ENCODE measurements at regions not wholly inside any gene's neighbourhood (a gene's known extent, or its start where the extent isn't known, plus 50 kb on each side); places are given as distances from the start of the nearest gene placed in this dataset.

DNA sequence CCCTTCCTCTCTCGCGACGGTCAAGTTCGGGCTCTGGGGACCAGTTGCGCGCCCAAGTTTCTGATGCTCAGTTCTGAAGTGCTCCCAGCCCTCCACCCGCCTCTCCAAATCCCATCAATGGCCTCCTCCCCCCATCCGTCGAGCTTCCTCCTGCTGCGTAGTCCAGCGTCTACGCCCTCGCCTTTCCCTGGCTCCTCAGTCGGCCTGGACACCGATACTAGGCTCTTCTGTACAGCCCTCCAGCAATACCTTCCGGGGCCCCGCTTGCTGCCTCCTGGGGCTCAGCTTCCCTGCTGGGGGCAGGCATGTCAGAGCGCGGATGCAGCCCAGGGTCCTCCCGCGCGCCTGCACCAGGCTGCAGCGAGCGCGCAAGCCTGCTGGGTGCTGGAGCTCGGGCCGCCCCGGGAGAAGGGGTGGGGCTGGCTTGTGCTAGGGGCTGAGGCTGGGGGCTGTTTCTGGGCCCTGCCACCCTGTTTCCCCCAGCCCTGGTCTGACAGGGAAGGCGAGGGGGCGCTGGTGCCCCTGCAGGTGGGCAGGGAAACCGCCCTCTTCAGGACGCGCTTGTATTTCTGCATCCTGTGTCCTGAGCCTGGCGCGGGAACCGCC lies 353.3 kb upstream of the SUCLG2 start:
- Histone ChIP-seq H3K4me1 (ENCODE audit: control insufficient read depth, extremely low read depth, insufficient read depth, low read length) (no peaks in the 10 kb centered on the region), H3K79me2 (ENCODE audit: control insufficient read depth, insufficient read depth, low read length) (no peaks in the 10 kb centered on the region), H3K9ac (ENCODE audit: insufficient read depth, low read length) (no peak overlapping the region), H4K20me1 (ENCODE audit: control insufficient read depth, extremely low read depth, insufficient read depth, low read length) (no peaks in the 10 kb centered on the region), H3K4me2 (ENCODE audit: extremely low read depth, insufficient read depth, low read length) (no peak overlapping the region), H3K27ac (ENCODE audit: insufficient read depth, low read length) (no peak overlapping the region), H3K4me3 (replicated peaks in 1 of 4; ENCODE audit: control extremely low read depth in 1 of 4, insufficient read depth in 1 of 4, low read depth in 3 of 4, low read length in 4 of 4) (no peak overlapping the region), H3K27me3 (ENCODE audit: control insufficient read depth, insufficient read depth, low read length) (peaks cover 5% of the 10 kb centered on the region), H3K36me3 (ENCODE audit: control insufficient read depth, insufficient read depth, low read length) (no peaks in the 10 kb centered on the region), H2AFZ (ENCODE audit: low read length) (no peak overlapping the region), H3K9me3 (ENCODE audit: control insufficient read depth, insufficient read depth, low read depth, low read length) (no peaks in the 10 kb centered on the region)
- TF ChIP-seq, protein P1, sequence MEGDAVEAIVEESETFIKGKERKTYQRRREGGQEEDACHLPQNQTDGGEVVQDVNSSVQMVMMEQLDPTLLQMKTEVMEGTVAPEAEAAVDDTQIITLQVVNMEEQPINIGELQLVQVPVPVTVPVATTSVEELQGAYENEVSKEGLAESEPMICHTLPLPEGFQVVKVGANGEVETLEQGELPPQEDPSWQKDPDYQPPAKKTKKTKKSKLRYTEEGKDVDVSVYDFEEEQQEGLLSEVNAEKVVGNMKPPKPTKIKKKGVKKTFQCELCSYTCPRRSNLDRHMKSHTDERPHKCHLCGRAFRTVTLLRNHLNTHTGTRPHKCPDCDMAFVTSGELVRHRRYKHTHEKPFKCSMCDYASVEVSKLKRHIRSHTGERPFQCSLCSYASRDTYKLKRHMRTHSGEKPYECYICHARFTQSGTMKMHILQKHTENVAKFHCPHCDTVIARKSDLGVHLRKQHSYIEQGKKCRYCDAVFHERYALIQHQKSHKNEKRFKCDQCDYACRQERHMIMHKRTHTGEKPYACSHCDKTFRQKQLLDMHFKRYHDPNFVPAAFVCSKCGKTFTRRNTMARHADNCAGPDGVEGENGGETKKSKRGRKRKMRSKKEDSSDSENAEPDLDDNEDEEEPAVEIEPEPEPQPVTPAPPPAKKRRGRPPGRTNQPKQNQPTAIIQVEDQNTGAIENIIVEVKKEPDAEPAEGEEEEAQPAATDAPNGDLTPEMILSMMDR (conservative IDR thresholded peaks at IDR 0.05 in 1 of 2, IDR thresholded peaks at IDR 0.05 in 1 of 2; ENCODE audit: low read depth in 1 of 2, low read length in 2 of 2), result no peak
- no peak for TF ChIP-seq EZH2 (IDR thresholded peaks at IDR 0.05; ENCODE audit: low read length, missing control alignments)
- DNase-seq (ENCODE audit: low read depth in 2 of 2), result no peak

DNA sequence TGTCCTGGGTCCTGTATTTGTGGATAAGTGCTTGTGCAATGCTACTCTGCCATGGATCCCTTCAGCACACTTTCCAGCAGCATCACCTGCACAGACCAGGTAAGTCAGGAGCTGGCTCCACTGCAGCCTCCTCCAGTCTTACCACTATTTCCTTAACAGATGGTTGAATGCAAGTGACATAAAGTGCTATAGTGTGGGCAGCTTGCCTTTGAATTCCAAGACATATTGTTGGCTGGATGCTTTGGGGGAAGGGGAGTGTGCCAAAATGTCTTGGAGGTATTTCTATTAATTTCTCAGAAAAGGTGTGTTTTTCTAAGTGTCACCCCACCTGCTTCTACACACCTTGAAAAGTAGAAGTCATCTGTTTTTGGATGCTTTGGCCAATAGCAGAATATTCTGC lies 352.2 kb upstream of the SUCLG2 start:
- Histone ChIP-seq H3K9ac (ENCODE audit: insufficient read depth, low read length) (no peak overlapping the region), H3K27ac (ENCODE audit: insufficient read depth, low read length) (no peak overlapping the region), H2AFZ (ENCODE audit: low read length) (no peak overlapping the region), H3K4me3 (replicated peaks in 1 of 4; ENCODE audit: control extremely low read depth in 1 of 4, insufficient read depth in 1 of 4, low read depth in 3 of 4, low read length in 4 of 4) (no peak overlapping the region), H3K4me1 (ENCODE audit: control insufficient read depth, extremely low read depth, insufficient read depth, low read length) (no peaks in the 10 kb centered on the region), H3K9me3 (ENCODE audit: control insufficient read depth, insufficient read depth, low read depth, low read length) (no peaks in the 10 kb centered on the region), H3K27me3 (ENCODE audit: control insufficient read depth, insufficient read depth, low read length) (peaks cover 5% of the 10 kb centered on the region), H4K20me1 (ENCODE audit: control insufficient read depth, extremely low read depth, insufficient read depth, low read length) (no peaks in the 10 kb centered on the region), H3K79me2 (ENCODE audit: control insufficient read depth, insufficient read depth, low read length) (no peaks in the 10 kb centered on the region), H3K36me3 (ENCODE audit: control insufficient read depth, insufficient read depth, low read length) (no peaks in the 10 kb centered on the region), H3K4me2 (ENCODE audit: extremely low read depth, insufficient read depth, low read length) (no peak overlapping the region)
- DNase-seq (ENCODE audit: low read depth in 2 of 2), result no peak
- no peak for TF ChIP-seq EZH2 (IDR thresholded peaks at IDR 0.05; ENCODE audit: low read length, missing control alignments)

DNA sequence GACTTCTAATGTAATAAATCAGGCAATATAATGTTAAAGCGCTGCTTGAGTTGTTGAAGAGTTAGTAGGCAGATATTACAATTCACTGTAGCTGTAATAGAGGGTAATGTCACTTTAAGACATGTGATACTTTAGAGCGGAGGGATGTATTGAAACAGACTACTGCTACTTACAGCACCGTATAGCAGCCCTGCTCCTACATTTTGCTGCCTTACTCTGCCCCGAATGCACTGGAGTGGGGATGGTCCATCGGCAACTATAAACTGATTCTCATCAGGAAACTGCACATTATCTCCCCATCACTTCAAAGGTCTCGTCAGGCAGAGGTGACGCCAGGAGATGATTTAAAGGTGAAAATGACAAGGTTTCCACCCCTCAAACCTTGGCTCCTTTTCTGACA lies 349.7 kb upstream of the SUCLG2 start:
- Histone ChIP-seq H2AFZ (ENCODE audit: low read length) (no peak overlapping the region), H3K4me1 (ENCODE audit: control insufficient read depth, extremely low read depth, insufficient read depth, low read length) (no peaks in the 10 kb centered on the region), H3K9ac (ENCODE audit: insufficient read depth, low read length) (no peak overlapping the region), H3K4me2 (ENCODE audit: extremely low read depth, insufficient read depth, low read length) (no peak overlapping the region), H3K4me3 (replicated peaks in 1 of 4; ENCODE audit: control extremely low read depth in 1 of 4, insufficient read depth in 1 of 4, low read depth in 3 of 4, low read length in 4 of 4) (no peak overlapping the region), H4K20me1 (ENCODE audit: control insufficient read depth, extremely low read depth, insufficient read depth, low read length) (no peaks in the 10 kb centered on the region), H3K27me3 (ENCODE audit: control insufficient read depth, insufficient read depth, low read length) (peaks cover 5% of the 10 kb centered on the region), H3K36me3 (ENCODE audit: control insufficient read depth, insufficient read depth, low read length) (no peaks in the 10 kb centered on the region), H3K79me2 (ENCODE audit: control insufficient read depth, insufficient read depth, low read length) (no peaks in the 10 kb centered on the region), H3K9me3 (ENCODE audit: control insufficient read depth, insufficient read depth, low read depth, low read length) (no peaks in the 10 kb centered on the region), H3K27ac (ENCODE audit: insufficient read depth, low read length) (no peak overlapping the region)
- TF ChIP-seq EZH2 (IDR thresholded peaks at IDR 0.05; ENCODE audit: low read length, missing control alignments), result no peak
- TF ChIP-seq, protein P1 (conservative IDR thresholded peaks at IDR 0.05 in 1 of 2, IDR thresholded peaks at IDR 0.05 in 1 of 2; ENCODE audit: low read depth in 1 of 2, low read length in 2 of 2), result no peak
- DNase-seq (ENCODE audit: low read depth in 2 of 2), result no peak
